ENCODE measurements at regions not wholly inside any gene's neighbourhood (a gene's known extent, or its start where the extent isn't known, plus 50 kb on each side); places are given as distances from the start of the nearest gene placed in this dataset.

DNA sequence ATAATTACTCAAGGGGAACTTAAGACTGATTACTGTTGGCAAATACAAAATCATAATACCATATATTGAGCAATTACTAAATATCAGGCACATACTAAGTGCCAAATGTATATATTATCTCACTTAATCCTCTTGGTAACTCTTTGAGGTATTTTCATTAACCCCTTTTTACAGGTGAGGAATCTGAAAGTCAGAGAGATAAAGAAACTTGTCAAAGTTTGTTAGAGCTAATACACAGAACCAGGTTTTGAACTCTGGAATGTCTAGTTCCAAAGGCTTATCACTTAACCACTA is 80.3 kb downstream of the LLPH start:
- Histone ChIP-seq H3K4me1 (ENCODE audit: control insufficient read depth in 2 of 3, insufficient read depth in 2 of 3, low read depth in 1 of 3, low read length in 3 of 3) (no peaks in the 10 kb centered on the region), H3K4me3 (ENCODE audit: low read length in 3 of 3) (no peak overlapping the region), H3K27ac (ENCODE audit: low read depth in 2 of 2, low read length in 2 of 2) (no peak overlapping the region), H3K36me3 (ENCODE audit: control insufficient read depth in 2 of 3, insufficient read depth in 3 of 3, low read length in 3 of 3) (no peaks in the 10 kb centered on the region), H3K9me3 (ENCODE audit: control insufficient read depth in 2 of 3, insufficient read depth in 1 of 3, low read length in 3 of 3) (no peaks in the 10 kb centered on the region), H3K9ac (ENCODE audit: low read length in 3 of 3) (no peak overlapping the region), H3K27me3 (ENCODE audit: control insufficient read depth, insufficient read depth, low read length) (no peaks in the 10 kb centered on the region)
- FAIRE-seq (no peak), DNase-seq (no peak)
- TF ChIP-seq, protein P1, sequence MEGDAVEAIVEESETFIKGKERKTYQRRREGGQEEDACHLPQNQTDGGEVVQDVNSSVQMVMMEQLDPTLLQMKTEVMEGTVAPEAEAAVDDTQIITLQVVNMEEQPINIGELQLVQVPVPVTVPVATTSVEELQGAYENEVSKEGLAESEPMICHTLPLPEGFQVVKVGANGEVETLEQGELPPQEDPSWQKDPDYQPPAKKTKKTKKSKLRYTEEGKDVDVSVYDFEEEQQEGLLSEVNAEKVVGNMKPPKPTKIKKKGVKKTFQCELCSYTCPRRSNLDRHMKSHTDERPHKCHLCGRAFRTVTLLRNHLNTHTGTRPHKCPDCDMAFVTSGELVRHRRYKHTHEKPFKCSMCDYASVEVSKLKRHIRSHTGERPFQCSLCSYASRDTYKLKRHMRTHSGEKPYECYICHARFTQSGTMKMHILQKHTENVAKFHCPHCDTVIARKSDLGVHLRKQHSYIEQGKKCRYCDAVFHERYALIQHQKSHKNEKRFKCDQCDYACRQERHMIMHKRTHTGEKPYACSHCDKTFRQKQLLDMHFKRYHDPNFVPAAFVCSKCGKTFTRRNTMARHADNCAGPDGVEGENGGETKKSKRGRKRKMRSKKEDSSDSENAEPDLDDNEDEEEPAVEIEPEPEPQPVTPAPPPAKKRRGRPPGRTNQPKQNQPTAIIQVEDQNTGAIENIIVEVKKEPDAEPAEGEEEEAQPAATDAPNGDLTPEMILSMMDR (IDR thresholded peaks at IDR 0.05; ENCODE audit: borderline replicate concordance, extremely low read depth, insufficient read depth): no peak
- intact Hi-C loops (cut with DNase I): no loop called here

GRCh38 chr12:66049538-66050282 is 80.8 kb downstream of the LLPH start:
- Histone ChIP-seq H3K9me3 (ENCODE audit: control insufficient read depth in 2 of 3, insufficient read depth in 1 of 3, low read length in 3 of 3) (no peaks in the 10 kb centered on the region), H3K9ac (ENCODE audit: low read length in 3 of 3) (no peak overlapping the region), H3K4me3 (ENCODE audit: low read length in 3 of 3) (no peak overlapping the region), H3K36me3 (ENCODE audit: control insufficient read depth in 2 of 3, insufficient read depth in 3 of 3, low read length in 3 of 3) (no peaks in the 10 kb centered on the region), H3K27ac (ENCODE audit: low read depth in 2 of 2, low read length in 2 of 2) (no peak overlapping the region), H3K4me1 (ENCODE audit: control insufficient read depth in 2 of 3, insufficient read depth in 2 of 3, low read depth in 1 of 3, low read length in 3 of 3) (no peaks in the 10 kb centered on the region), H3K27me3 (ENCODE audit: control insufficient read depth, insufficient read depth, low read length) (no peaks in the 10 kb centered on the region)
- TF ChIP-seq, protein P1 (IDR thresholded peaks at IDR 0.05; ENCODE audit: borderline replicate concordance, extremely low read depth, insufficient read depth): no peak
- intact Hi-C loops (cut with DNase I): no loop called here
- DNase-seq (no peak), FAIRE-seq (no peak)

- no peaks in the 10 kb centered on the region for H3K4me1 ChIP-seq (ENCODE audit: control insufficient read depth in 2 of 3, insufficient read depth in 2 of 3, low read depth in 1 of 3, low read length in 3 of 3)
- H3K27me3 ChIP-seq (ENCODE audit: control insufficient read depth, insufficient read depth, low read length): no peaks in the 10 kb centered on the region
- H3K27ac ChIP-seq (ENCODE audit: low read depth in 2 of 2, low read length in 2 of 2): no peak overlapping the region
- intact Hi-C loops (cut with DNase I): no loop called here
- FAIRE-seq: no peak
- TF ChIP-seq, protein P1 (IDR thresholded peaks at IDR 0.05; ENCODE audit: borderline replicate concordance, extremely low read depth, insufficient read depth): no peak
- H3K4me3 ChIP-seq (ENCODE audit: low read length in 3 of 3): no peak overlapping the region
- H3K36me3 ChIP-seq (ENCODE audit: control insufficient read depth in 2 of 3, insufficient read depth in 3 of 3, low read length in 3 of 3): no peaks in the 10 kb centered on the region
- no peak for DNase-seq
- no peak overlapping the region for H3K9ac ChIP-seq (ENCODE audit: low read length in 3 of 3)
- no peaks in the 10 kb centered on the region for H3K9me3 ChIP-seq (ENCODE audit: control insufficient read depth in 2 of 3, insufficient read depth in 1 of 3, low read length in 3 of 3)
Observed at GRCh38 chr12:66048835-66049537, 81.6 kb downstream of the LLPH start.

All from kidney (tissue), 13 donors.